Astrocyte (in vitro differentiated cells and primary cell): ENCODE measurements at regions not wholly inside any gene's neighbourhood (a gene's known extent, or its start where the extent isn't known, plus 50 kb on each side); places are given as distances from the start of the nearest gene placed in this dataset.

ENCODE experiments used
- EZH2 ChIP-seq: IDR thresholded peaks from 2 replicates; pipeline ENCODE4 v1.6.1; 2012; ENCODE audit warnings: mild to moderate bottlenecking, low read length, inconsistent platforms; ENCODE audit not compliant: insufficient read depth
- TF ChIP-seq, protein P1 (sequence below): IDR thresholded peaks from 2 replicates; pipeline ENCODE4 v1.5.1; 2011; ENCODE audit warnings: low read depth, mild to moderate bottlenecking, inconsistent platforms, low read length, moderate library complexity; ENCODE audit not compliant: insufficient read depth

- TF ChIP-seq, protein P1, sequence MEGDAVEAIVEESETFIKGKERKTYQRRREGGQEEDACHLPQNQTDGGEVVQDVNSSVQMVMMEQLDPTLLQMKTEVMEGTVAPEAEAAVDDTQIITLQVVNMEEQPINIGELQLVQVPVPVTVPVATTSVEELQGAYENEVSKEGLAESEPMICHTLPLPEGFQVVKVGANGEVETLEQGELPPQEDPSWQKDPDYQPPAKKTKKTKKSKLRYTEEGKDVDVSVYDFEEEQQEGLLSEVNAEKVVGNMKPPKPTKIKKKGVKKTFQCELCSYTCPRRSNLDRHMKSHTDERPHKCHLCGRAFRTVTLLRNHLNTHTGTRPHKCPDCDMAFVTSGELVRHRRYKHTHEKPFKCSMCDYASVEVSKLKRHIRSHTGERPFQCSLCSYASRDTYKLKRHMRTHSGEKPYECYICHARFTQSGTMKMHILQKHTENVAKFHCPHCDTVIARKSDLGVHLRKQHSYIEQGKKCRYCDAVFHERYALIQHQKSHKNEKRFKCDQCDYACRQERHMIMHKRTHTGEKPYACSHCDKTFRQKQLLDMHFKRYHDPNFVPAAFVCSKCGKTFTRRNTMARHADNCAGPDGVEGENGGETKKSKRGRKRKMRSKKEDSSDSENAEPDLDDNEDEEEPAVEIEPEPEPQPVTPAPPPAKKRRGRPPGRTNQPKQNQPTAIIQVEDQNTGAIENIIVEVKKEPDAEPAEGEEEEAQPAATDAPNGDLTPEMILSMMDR, result no peak
- TF ChIP-seq EZH2, result no peak
Measured at GRCh38 chr2:7378591-7378990, 461.4 kb downstream of the RNF144A start.
